Epidermal melanocyte (primary cell): ENCODE measurements at regions not wholly inside any gene's neighbourhood (a gene's known extent, or its start where the extent isn't known, plus 50 kb on each side); places are given as distances from the start of the nearest gene placed in this dataset.

ENCODE experiments used
- DNase-seq: peaks from one replicate; pipeline ENCODE4 v3.0.0; 2011; ENCODE audit warnings: low spot score; ENCODE audit not compliant: insufficient read length

DNA sequence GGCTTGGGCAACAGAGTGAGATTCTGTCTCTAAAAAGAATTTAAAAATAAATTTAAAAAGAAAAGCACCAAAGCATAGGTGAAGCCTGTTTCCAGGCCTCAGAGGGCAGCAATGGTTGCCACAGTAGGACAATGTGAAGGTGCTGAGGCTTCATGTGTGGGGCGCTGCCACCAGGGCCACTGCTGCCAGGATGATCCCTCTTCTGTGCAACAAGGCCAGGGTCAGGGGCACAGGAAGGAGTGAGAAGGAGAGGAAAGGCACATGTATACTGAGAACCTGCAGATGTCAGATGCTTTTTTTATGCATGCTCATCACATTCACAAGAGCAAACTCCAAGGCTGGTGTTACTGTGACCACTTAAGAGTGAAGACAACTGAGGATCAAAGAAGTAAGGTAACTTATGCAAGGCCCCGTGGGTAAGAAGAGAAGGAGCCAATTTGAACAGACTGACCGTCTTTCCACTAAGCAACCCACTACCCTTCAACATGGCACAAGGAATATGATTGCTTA, 79.7 kb upstream of the ACKR3 start:
- DNase-seq = no peak

DNA sequence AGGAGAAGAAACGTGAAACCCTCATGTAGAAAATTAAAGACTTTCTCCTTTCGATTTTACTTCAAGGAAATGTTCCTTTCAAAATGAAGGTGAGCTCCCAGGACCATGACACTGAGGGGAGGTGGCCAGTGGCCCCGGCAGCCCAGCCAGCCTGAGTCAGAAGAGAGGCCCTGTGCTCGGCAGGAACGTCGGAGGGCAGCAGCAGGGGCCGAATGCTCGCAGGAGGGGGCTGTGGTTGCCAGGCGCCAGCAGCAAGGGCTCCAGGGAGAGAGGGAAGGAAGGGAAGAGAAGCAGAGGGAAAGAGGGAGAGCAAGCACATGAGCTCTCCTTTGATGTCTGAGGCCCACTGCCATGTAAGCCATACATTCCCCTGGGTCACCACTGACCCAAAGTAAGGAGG, 73.3 kb upstream of the ACKR3 start:
- DNase-seq = no peak

- no peak for DNase-seq
Measured at GRCh38 chr2:236498369-236498768, 71.3 kb upstream of the ACKR3 start.

GRCh38 chr2:236499691-236500578, 69.7 kb upstream of the ACKR3 start:
- DNase-seq = no peak

GRCh38 chr2:236501026-236501425, 68.6 kb upstream of the ACKR3 start:
- no peak for DNase-seq

DNA sequence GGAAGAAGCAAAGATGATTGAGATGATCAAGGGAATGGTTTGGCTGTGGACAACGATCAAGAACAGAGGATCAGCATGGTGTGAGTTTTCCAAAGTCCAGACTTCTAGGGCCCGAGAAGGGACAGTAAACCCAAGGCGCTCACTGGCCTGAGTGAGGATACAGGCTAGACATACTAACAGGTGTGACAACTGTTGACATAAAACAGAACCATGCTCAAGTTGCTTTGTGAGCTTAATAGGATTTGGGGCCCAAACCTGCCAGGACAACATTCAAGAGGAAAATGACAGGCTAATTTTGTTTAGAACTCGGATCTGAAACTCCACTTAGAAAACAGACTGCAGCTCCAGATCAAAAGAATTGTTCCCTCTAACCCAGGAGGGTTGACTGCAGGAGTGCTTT, 68.1 kb upstream of the ACKR3 start:
- no peak for DNase-seq

DNA sequence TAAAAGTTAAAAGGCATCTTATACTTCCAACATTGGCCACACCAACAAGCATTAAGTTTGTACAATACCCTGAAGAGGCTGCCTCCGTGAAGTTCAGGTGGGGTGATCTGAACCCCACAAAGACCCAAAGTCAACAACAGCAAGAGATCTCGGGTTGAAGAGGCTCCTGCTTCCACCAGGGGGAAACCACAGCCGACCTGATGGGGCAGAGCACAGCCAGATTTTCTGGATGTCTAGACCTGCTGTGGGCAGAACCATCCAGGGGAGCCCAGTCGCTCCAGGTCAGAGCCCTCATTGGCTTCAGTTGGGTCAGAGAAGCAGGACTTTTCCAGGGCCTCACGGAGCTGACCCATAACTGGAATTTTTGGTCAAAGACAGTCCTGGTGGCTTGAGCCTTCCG, 66.5 kb upstream of the ACKR3 start:
- DNase-seq = no peak

DNA sequence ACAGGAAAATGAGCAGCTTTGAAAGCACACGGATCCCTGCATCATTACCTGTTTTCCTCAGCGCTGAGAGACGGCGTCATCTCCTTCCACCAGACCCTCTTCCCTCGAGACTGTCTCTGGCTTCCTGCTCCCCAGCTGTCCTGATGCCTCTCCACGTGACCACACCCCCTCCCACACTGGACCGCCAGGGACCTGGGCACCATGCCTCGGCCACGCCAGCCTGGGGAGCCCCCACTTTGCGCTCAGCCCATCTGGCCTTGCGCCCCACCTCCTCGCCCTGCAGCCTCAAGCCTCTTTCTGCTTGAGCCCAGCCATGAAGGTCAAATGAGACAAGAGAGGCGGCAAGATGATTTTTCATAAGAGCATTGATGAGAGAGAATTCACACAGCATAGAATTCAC, 66.0 kb upstream of the ACKR3 start:
- no peak for DNase-seq

DNA sequence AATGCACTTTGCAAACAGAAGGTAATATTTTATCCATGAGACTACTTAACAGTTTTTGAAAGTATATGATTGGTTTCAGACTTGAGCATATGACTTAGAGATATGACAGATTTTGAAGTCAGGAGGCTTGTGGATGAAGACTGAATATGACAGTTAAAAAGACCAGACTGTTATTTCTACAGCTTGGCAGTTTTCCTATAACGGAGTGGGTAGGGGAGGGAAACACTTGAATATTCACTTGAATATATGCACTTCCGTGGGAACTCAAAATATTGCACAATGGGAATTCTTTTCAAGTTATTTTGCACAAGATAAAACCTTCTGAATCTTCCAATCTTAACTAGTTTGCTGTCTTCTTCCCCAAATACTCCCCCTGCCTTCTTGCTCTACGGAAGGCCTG, 64.6 kb upstream of the ACKR3 start:
- no peak for DNase-seq

DNA sequence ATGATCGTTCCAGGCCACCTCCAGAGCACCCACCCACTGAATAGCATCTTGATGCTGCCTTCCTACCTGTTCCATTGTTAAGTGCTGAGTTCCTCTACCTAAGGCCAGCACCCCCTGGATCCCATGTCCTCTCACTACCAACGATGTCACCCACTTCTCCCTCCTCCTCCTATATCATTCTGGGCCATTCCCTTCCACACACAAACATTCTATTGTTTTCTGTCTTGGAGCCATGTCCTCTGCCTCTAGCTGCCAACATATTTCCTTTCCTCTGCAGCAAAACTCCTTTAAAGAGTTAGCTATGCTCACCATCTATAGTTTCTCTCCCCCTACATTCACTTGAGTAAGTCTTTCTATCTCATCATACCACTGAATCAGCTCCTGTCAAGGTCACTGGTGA, 64.0 kb upstream of the ACKR3 start:
- DNase-seq = no peak

GRCh38 chr2:236507393-236508085, 62.1 kb upstream of the ACKR3 start:
- no peak for DNase-seq

DNA sequence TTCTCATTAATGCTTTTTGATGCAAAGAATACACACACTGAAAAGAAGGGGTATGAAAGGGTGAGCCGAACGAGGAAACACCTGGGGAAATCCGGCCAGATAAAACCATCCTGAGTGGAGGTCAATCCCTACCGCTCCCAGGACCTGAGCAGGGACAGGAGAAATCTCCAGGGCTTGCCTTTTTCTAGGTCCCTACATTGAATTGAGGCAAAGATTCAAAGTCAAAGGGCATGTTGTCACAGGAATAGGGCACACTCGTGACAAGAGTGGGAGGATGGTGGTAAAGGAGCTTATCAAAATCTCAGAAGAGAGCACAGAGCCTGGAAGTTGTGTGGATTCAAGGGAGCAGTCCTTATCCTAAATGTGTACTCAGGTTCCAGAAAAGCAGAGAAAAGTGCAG, 61.2 kb upstream of the ACKR3 start:
- no peak for DNase-seq

DNA sequence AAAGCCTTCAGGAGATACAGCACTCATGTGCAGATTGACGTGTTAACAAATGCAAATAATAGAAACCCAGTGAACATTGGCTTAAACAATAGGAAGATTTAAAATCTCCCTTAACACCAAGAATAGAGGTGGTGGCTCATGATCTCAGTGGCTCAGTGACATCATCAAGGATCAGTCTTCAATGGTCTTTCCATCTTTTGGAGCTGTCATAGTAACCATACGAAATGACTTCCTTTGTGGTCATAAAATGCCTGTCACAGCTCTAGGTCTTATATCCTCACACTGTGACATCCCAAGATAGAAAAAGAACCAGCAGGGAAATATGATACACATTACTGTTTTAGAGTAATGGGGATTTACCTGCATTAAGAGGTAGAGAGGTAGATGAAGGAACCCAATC, 59.6 kb upstream of the ACKR3 start:
- DNase-seq = no peak

DNA sequence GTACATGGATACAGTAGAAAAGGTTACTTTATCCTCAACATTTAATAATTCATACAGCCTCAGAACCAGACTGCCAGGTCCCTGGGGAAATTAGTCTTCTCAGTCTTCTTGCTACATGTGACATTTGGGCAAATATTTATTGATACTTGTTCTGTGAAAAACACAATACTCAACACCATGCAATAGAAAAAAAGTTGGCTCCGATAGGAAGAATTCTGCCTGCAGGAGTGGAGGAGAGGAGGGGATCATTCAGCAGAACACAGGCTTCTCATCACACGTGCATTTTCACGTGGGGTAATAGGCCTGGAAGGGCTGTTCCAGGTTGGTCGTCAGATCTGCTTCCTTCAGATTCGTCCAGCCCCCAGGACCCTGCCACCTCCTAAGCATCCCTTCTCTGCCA, 58.4 kb upstream of the ACKR3 start:
- DNase-seq = no peak

DNA sequence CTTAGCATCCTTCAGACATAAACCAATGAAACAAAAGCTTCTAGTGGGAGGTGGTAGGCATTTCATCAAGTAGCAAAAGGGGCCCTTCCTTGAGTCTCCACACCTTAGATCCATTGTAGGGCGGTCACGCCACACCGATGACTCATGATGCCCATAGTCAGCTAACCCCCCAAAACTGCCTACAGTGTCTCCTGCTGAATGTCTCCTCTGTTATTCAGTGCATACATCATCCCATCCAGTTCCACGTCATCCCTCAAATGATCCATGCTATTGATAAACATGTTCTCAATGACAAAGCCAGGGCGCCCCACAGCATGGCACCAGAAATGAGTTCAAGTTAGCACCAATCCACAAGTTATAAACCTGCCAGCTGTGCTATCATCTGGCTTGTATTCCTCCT, 57.4 kb upstream of the ACKR3 start:
- DNase-seq = no peak

DNA sequence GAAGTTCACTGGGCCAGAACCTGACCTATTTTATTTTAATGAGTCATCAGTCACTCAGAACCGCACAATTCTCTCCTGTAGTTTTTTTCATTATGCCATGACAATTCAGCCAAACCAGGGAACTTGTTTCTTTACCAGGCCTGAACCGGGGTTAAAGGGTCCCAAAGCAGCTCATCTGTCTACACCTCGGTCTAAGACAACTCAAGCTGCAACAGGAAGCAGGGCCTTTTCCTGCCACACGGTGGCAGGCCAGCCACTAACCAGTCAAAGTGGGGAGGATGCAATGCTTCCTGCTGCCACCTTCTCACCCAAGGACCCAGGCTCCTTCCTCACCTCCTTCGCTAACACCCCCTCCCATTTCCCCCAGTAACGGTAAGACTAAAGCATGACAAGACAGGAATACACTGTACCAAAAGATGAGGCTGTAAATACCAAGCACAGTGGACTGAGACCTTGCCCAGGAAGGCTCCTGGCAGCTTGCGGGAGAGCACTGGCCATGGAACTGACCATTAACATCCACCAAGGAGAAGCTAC, 56.7 kb upstream of the ACKR3 start:
- DNase-seq = no peak

GRCh38 chr2:236513956-236514355, 55.7 kb upstream of the ACKR3 start:
- DNase-seq = no peak

DNA sequence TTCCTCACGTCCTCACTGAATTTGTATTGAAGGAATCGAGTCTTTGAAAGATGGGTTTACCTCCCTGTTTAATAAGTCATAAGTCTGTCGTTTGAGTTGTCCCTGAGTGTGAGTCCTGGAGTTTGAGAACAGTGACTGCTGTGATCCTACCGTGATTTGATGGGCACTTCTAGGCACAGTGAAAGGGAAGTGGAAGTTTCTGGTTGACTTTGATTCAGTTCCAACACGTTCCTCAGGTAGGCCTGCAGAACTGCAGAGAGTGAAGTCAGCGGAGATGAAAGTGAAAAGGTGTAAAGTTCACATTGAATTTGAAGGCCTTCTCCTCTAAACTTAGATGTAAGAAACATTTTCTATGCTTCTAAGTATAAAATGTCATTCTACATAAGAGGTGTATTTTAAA, 52.9 kb upstream of the ACKR3 start:
- DNase-seq = no peak

GRCh38 chr2:236517251-236518031, 52.2 kb upstream of the ACKR3 start:
- no peak for DNase-seq
